IPS DF 4.7 (cell line): ENCODE measurements at regions not wholly inside any gene's neighbourhood (a gene's known extent, or its start where the extent isn't known, plus 50 kb on each side); places are given as distances from the start of the nearest gene placed in this dataset.
"Not testable (repeated sequence)": the region's sequence is repeated elsewhere in the genome, so short reads cannot be mapped to it uniquely, and the experiment has no call there.

Experiments used
- DNase-seq: peaks from one replicate; pipeline ENCODE4 v3.0.0-alpha.2; 2013; ENCODE audit warnings: low spot score; ENCODE audit errors: extremely low read depth

DNA sequence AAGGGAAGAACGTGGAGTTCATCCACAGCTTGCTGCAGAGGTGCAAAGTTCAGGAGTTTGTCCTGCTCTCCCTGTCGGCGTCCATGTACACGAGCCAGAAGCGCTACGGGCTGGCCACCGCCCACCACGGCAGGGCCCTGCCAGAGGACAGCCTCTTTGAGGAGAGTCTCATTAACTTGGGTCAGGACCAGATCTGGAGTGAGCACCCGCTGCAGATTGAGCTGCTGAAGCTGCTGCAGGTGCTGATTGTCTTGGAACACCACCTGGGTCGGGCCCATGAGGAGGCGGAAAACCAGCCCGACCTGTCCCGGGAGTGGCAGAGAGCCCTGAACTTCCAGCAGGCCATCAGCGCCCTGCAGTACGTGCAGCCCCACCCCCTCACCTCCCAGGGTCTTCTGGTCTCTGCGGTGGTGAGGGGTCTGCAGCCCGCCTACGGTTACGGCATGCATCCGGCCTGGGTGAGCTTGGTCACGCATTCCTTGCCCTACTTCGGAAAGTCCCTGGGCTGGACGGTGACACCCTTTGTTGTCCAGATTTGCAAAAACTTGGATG is 73.8 kb upstream of the MORC3 start:
- DNase-seq: no peak

DNA sequence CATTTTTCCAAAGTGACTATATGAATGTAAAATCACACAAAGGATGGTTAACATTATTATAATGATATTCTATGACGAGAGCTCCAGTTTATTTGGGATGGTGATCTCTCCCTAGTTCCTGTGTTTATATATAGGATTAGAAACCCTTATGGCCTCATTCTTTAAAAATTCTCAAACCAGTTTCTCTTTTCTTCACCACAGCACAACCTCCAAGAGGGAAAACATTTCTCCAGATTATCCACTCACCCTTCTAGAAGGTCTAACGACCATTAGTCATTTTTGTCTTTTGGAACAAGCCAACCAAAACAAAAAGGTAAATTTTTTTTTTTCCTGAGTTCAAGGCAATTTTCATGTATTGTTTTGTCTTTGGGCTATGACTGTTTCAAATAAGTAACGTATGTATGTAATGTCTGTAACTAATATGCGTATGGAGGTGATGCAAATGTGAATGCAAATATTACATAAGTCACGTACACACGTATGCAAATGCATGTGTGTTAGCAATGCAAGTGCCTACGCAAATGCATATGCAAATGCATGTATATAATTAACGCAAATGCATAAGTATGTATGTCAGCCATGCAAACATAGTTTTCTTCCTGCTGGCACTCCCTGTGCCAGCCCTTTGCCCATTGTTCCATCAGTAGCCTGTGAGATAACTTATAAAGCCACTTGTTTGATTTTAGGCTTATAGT is 72.5 kb upstream of the MORC3 start:
- DNase-seq: no peak

DNA sequence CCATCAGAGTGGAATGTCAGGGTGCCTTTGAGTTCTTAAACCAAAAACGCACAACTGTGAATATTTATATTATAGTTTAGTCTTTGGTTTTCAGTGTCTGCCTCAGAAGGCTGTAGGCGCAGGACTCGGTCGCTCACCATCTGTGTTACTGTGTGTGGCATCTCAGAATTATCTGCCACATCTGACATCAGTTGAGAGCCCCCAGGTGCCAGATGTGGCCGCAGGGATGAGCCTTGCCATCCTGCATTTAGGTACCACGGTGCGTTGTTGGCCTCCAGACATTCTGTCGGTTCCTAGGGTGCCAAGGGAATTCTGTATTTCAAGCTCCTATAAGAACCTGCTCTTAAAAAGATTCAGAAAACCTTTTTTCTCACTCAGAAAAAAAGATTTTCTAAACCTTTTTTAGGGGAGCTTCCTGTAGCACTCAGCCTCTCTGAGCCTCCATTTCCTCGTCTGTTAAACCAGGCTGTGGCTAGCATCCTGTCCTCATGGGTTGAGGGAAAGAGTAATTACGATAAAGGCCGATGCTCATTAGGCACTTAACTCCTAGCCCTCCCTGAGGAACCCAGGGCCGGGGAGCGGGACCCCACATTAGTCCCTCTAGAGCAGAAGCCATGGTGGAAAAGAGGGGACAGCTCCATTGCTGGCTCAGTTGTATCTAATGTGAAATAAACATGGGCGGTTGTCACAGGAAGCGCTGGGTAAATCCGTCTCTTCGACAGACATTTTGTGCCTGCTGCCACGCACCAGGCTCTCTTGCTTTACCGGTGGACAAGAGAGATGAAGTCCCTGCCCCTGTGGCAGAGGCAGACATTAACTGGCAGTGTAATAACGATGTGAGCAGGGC is 70.2 kb upstream of the MORC3 start:
- no peak for DNase-seq

DNA sequence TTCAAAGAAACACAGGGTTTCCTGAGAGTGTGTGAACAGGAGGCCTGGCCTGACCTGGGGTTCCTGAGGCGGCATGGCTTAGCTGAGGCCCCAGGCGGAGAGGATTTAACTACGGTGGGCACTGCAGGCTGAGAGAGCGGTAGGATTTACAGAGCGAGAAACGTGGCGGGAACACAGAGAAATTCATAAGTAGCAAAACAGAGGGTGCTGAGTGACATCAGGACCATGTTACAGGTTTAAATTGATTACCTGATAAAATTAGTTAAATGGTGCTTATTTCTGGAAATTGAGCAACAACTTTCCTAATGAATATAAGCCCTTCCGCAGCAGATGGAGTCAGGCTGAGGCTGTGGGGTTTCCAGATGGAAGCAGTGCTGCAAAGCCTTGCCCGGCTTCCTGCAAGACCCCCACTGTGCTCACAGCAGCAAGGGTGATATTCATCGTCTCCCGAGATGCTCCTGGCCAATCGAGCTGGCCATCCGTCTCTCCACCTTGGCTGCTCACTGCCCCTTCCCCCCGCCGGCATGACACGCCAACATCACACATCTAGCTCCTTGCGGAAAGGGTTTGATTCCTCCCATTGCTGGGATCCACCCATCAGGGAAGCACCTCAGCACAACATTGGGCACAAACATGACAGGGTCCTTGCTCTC is 69.4 kb upstream of the MORC3 start:
- DNase-seq: no peak

DNA sequence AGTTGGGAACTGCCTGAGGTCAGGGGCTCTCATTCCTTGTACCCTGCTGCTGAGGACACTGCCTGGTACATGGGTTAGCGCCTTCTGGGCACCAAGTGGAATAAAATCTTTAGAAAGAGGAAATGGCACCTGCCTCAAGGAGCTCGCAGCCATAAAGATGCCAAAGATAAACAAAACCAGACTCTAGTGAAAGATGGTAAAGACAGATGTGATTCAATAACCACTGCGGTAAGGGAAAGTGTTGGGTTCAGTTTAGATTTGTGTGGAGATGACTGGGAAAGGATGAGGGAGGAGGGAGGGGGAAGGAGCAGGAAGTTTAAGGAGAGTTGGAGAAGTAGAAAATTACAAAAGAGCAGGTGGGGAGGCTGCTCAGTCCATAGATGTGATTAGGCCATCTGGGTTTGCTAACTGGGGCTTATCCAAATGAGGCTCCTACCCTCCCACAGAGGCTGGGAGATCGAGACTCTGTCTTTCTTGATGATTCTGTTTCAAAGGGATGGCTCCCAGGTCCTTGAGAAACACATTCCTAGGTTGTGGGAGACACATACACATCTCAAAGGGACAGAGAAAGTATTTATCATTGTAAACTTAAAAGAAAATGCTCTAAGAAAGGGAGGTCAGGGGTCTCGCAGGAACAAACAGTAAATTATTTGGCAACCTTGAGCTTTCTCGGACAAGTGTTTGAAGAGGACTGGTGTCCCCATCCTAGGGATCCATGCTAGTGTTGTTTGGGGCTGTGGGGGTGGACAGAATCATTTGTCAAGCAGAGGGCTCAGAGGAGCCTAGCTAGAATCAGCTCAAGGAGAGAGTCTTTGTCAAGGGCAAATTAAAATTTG is 65.7 kb upstream of the MORC3 start:
- no peak for DNase-seq

DNA sequence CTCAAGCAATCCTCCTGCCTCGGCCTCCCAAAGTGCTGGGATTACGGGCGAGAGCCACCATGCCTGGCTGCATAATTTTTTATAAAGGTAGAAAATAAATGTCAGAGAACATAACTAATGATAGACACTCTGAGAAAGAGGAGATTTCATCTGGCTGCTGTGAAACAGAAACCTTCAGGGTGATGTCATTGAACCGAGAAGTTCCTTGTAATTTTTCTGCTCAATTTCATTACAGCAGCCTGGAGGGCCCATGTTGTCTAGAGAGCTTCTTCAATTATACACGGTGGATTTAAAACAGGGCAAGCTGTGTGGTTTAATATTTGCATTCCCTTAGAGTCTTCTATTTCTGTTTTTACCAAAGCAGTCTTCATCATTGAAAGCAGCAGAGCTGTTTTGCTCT is 64.3 kb upstream of the MORC3 start:
- DNase-seq: no peak

DNA sequence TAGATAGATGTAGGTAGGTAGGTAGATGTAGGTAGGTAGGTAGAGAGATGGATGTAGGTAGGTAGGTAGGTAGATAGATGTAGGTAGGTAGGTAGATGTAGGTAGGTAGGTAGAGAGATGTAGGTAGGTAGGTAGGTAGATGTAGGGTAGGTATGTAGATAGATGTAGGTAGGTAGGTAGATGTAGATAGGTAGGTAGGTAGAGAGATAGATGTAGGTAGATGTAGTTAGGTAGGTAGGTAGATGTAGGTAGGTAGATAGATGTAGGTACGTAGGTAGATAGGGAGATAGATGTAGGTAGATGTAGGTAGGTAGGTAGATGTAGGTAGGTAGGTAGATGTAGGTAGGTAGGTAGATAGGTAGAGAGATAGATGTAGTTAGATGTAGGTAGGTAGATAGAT is 62.3 kb upstream of the MORC3 start:
- DNase-seq: no peak

DNA sequence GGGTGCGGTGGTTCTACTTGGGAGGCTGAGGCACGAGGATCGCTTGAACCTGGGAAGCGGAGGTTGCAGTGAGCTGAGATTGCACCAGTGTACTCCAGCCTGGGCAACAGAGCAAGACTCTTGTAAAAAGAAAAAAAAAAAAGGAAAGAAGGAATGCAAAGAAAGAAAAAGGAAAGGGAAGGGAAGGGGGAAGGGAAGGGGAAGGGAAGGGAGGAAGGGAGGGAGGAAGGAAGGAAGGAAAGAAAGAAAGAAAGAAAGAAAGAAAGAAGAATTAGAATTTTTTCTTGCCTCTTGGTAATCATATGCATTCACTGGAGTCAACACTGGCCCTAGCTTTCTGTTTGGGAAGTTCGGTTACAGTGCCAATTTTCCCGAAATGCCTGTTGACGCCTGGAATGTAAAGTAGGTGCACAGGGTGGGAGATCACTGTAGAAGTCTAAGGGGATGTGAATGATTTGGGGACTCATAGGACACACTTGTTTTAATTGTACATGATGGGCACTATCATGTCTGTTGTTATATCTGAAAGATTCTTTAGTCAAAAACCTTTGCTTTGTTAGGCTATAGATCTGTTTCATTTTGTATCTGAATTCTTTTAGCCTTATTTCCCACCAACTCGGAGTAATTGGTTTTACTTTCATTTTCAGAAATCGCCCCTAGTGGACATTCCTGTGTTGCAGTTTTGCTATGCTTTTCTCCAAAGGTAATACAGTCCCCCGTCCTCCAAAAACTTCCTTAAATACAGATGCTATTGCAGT is 59.8 kb upstream of the MORC3 start:
- DNase-seq: no peak

DNA sequence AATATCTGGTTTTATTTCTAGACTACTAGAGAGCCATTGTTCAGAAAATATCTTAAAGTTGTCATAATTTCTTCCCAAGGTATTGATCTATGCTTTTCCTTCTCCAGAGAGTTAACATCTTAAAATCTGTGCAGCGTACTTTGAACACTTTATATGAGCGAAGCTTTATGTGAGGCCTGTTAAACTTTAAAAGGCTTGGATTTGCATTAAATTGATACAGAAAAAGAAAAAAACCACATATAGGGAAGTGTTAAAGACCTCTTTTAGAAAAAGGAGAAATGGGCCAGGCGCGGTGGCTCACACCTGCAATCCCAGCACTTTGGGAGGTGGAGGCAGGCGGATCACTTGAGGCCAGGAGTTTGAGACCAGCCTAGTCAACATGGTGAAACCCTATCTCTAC is 59.2 kb upstream of the MORC3 start:
- no peak for DNase-seq

DNA sequence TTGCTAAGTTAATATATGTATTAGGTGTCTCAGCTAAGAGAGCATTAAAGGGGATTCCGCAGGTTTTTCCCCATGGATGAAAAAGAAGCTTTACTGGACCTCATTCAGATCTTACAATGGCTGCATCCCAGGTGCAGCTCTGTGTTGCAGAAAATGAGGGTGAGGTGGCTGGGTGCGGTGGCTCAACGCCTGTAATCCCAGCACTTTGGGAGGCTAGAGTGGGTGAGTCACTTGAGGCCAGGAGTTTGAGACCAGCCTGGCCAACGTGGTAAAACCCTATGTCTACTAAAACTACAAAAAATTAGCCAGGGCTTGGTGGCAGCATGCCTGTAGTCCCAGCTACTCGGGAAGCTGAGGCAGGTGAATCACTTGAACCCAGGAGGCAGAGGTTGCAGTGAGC is 58.5 kb upstream of the MORC3 start:
- DNase-seq: no peak

DNA sequence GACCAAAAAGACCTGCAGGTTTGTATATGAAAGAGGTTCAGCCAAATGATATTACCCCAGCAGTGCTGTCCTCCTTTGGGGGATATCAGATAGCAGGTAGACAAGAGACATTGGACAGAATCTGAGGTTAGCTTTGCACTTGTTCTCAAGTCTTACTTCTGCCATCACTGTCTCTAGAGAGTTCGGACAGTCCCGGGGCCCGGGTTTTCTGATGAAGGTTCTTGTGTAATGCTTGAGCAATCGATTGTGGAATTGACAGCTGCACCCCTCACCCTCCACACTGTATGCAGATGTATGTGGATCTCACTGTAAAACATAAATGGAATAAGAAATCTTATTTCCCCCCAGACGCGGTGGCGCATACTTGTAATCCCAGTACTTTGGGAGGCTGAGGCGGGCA is 56.2 kb upstream of the MORC3 start:
- DNase-seq: no peak

DNA sequence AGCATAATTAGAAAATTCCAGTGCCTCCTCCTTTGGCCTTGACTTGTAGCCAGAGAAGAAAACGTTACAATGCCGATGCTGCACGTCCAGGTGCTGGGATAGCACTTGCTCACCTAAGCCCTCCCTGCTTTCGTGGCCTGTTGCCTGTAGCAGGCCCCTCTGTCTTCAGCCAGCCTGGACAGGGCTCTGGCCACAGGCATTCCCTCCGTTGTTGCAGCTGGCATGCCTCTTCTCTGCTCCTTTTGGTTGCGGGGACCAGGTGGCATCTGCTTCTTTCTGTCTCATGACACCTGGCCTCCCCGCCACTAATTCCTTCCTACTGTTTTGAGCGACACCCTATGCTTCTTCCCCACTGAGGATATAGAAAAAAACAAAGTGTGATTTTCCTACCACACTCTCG is 54.6 kb upstream of the MORC3 start:
- no peak for DNase-seq

DNA sequence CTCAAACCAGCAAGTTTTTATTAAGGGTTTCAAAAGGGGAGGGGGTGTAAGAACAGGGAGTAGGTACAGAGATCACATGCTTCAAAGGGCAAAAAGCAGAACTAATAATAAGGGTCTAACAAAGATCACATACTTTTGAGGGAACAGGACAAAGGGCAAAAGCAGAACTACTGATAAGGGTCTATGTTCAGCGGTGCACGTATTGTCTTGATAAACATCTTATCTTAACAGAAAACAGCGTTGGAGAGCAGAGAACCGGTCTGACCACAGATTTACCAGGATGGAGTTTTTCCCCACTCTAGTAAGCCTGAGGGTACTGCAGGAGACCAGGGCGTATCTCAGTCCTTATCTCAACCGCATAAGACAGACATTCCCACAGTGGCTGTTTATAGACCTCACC is 52.2 kb upstream of the MORC3 start:
- DNase-seq: not testable (repeated sequence)

DNA sequence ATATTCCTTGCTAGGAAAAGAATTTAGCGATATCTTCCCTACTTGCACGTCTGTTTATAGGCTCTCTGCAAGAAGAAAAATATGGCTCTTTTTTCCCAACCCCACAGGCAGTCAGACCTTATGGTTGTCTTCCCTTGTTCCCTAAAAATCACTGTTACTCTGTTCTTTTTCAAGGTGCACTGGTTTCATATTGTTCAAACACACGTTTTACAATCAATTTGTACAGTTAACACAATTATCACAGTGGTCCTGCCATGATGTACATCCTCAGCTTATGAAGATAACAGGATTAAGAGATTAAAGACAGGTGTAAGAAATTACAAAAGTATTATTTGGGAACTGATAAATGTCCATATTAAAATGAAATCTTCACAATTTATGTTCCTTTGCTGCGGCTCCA is 51.7 kb upstream of the MORC3 start:
- not testable (repeated sequence) for DNase-seq
